Tibial nerve (tissue), 4 donors: ENCODE measurements at regions not wholly inside any gene's neighbourhood (a gene's known extent, or its start where the extent isn't known, plus 50 kb on each side); places are given as distances from the start of the nearest gene placed in this dataset.

ENCODE experiments used
- EP300 ChIP-seq, 2 donors: sonication (generic); formaldehyde crosslinking; IDR thresholded peaks; one replicate each; pipeline ENCODE4 v1.6.1; 2017; ENCODE audit warnings: antibody characterized with exemption in 2 of 2, mild to moderate bottlenecking in 1 of 2
- POLR2A ChIP-seq, 2 donors: fragments of 450-650 bp; IDR thresholded peaks; one replicate each; pipeline ENCODE4 v1.6.1; 2017; ENCODE audit warnings: antibody characterized with exemption in 2 of 2, mild to moderate bottlenecking in 2 of 2, moderate library complexity in 2 of 2
- TF ChIP-seq, protein P1 (sequence below), 5 experiments: fragments of 200-600 bp in 3 of 5; fragments of 450-650 bp in 2 of 5; sonication (generic) in 3 of 5; IDR thresholded peaks; one replicate each; pipeline ENCODE4 v1.5.1; 2016 to 2019; ENCODE audit warnings: antibody characterized with exemption in 5 of 5, mild to moderate bottlenecking in 3 of 5, moderate library complexity in 2 of 5

DNA sequence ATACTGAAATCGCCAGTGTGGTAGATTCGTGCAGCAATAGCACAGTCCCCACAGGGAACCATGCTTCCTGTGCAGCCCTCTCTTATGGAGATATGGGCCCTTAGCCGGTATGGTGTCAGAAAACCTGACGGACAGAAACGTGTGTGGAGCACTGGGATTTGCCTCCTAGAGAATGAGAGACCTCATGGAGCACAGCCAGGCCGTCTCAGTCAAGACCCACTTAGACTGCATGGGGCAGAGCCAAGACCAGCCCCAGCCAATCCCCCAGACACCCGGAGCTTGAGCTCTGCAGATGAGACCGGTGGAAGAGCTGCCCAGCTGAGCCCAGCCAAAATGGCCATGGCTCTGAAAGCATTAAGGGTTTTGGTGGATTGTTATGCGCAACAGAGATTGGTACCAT, 163.7 kb downstream of the DLL1 start:
- TF ChIP-seq, protein P1, sequence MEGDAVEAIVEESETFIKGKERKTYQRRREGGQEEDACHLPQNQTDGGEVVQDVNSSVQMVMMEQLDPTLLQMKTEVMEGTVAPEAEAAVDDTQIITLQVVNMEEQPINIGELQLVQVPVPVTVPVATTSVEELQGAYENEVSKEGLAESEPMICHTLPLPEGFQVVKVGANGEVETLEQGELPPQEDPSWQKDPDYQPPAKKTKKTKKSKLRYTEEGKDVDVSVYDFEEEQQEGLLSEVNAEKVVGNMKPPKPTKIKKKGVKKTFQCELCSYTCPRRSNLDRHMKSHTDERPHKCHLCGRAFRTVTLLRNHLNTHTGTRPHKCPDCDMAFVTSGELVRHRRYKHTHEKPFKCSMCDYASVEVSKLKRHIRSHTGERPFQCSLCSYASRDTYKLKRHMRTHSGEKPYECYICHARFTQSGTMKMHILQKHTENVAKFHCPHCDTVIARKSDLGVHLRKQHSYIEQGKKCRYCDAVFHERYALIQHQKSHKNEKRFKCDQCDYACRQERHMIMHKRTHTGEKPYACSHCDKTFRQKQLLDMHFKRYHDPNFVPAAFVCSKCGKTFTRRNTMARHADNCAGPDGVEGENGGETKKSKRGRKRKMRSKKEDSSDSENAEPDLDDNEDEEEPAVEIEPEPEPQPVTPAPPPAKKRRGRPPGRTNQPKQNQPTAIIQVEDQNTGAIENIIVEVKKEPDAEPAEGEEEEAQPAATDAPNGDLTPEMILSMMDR (IDR thresholded peaks at IDR 0.05): no peak
- TF ChIP-seq POLR2A (IDR thresholded peaks at IDR 0.05): no peak
- TF ChIP-seq EP300 (IDR thresholded peaks at IDR 0.05): no peak
